H1 (cell line): ENCODE measurements at regions not wholly inside any gene's neighbourhood (a gene's known extent, or its start where the extent isn't known, plus 50 kb on each side); places are given as distances from the start of the nearest gene placed in this dataset.

ENCODE experiments used
- CTCF ChIA-PET: fragments of 300-600 bp; sonication (Branson Sonifier 250); formaldehyde crosslinking; loops from one replicate; lab custom pipeline; 2021; ENCODE audit not compliant: partially characterized antibody; lab: Charles Lee
- POLR2A ChIA-PET: fragments of 300-600 bp; sonication (Branson Sonifier 250); formaldehyde crosslinking; loops from one replicate; lab custom pipeline; 2021; ENCODE audit warnings: inconsistent platforms; ENCODE audit not compliant: partially characterized antibody; lab: Charles Lee
- DNase-seq, 2 experiments: peaks; one replicate each; pipeline versions ENCODE4 v3.0.0 to v3.0.0-alpha.2; 2010 to 2022; ENCODE audit warnings: low spot score in 2 of 2, low read depth in 1 of 2, mixed read lengths in 1 of 2
- FAIRE-seq: peaks from 2 replicates; lab custom pipeline; 2011; peaks lifted over from hg19 to GRCh38; lab: Jason Lieb, UNC
- H2AFZ ChIP-seq: 2 replicates; pipeline ENCODE4 v1.8.1; 2012; ENCODE audit warnings: low read length, inconsistent platforms
- H2AK5ac ChIP-seq: 2 replicates; pipeline ENCODE4 v1.6.1; 2013; ENCODE audit warnings: low read depth, low read length
- H2BK120ac ChIP-seq: replicated peaks from 2 replicates; pipeline ENCODE3; 2013; ENCODE audit warnings: low read depth, low read length, inconsistent platforms
- H2BK12ac ChIP-seq: 2 replicates; pipeline ENCODE4 v1.6.1; 2013; ENCODE audit warnings: low read depth, low read length
- H2BK15ac ChIP-seq: 2 replicates; pipeline ENCODE4 v1.6.1; 2013; ENCODE audit warnings: low read length
- H2BK20ac ChIP-seq: 2 replicates; pipeline ENCODE4 v1.6.1; 2013; ENCODE audit warnings: low read length
- H2BK5ac ChIP-seq: 2 replicates; pipeline ENCODE4 v1.6.1; 2013; ENCODE audit warnings: low read depth, low read length
- H3K14ac ChIP-seq: 2 replicates; pipeline ENCODE4 v1.6.1; 2013; ENCODE audit warnings: inconsistent platforms; ENCODE audit not compliant: insufficient read length
- H3K18ac ChIP-seq: 2 replicates; pipeline ENCODE4 v1.6.1; 2013; ENCODE audit warnings: low read length; ENCODE audit errors: extremely low read depth
- H3K23ac ChIP-seq: 2 replicates; pipeline ENCODE4 v1.6.1; 2013; ENCODE audit warnings: inconsistent platforms; ENCODE audit not compliant: insufficient read length
- H3K23me2 ChIP-seq: 2 replicates; pipeline ENCODE4 v1.6.1; 2013; ENCODE audit warnings: low read depth, low read length
- H3K27ac ChIP-seq: 2 replicates; pipeline ENCODE4 v1.6.1; 2011; ENCODE audit warnings: low read depth, low read length, inconsistent platforms
- H3K27me3 ChIP-seq, 4 experiments: replicated peaks in 1 of 4; 1 replicate in 1 of 4; 2 replicates in 3 of 4; pipeline versions ENCODE4 v1.6.1 to v1.8.1; 2011 to 2013; ENCODE audit warnings: low read length in 3 of 4, mild to moderate bottlenecking in 3 of 4, inconsistent platforms in 2 of 4, mixed read lengths in 2 of 4, moderate library complexity in 1 of 4; ENCODE audit not compliant: control insufficient read depth in 3 of 4, insufficient read depth in 3 of 4; ENCODE audit errors: extremely low read depth in 1 of 4
- H3K36me3 ChIP-seq, 4 experiments: 2 replicates each; pipeline versions ENCODE4 v1.6.1 to v1.8.1; 2011 to 2013; ENCODE audit warnings: mild to moderate bottlenecking in 4 of 4, low read length in 3 of 4, moderate library complexity in 2 of 4, control low read depth in 1 of 4, inconsistent platforms in 1 of 4; ENCODE audit not compliant: insufficient read depth in 4 of 4, control insufficient read depth in 2 of 4
- H3K4ac ChIP-seq: replicated peaks from 2 replicates; pipeline ENCODE3; 2013; ENCODE audit warnings: low read length, low read depth, mixed read lengths, inconsistent platforms; ENCODE audit not compliant: insufficient read length
- H3K4me1 ChIP-seq, 4 experiments: replicated peaks in 1 of 4; 1 replicate in 1 of 4; 2 replicates in 3 of 4; pipeline versions ENCODE4 v1.6.1 to v1.8.1; 2011 to 2013; ENCODE audit warnings: low read length in 3 of 4, inconsistent platforms in 2 of 4, mixed read lengths in 1 of 4; ENCODE audit not compliant: insufficient read depth in 4 of 4, control insufficient read depth in 3 of 4
- H3K4me2 ChIP-seq, 2 experiments: 2 replicates each; pipeline versions ENCODE4 v1.6.1 to v1.8.1; 2011 to 2013; ENCODE audit warnings: low read depth in 2 of 2, low read length in 2 of 2, control low read depth in 1 of 2, inconsistent platforms in 1 of 2, mild to moderate bottlenecking in 1 of 2; ENCODE audit not compliant: insufficient read depth in 1 of 2
- H3K4me3 ChIP-seq, 4 experiments: fragments of 200-600, 300-600 bp in 1 of 4; sonication (generic), shearing (Covaris generic), sonication (Bioruptor Twin) in 1 of 4; 2 replicates each; pipeline versions ENCODE4 v1.5.1 to v1.8.1; 2011 to 2016; ENCODE audit warnings: low read length in 4 of 4, low read depth in 3 of 4, control low read depth in 2 of 4, inconsistent platforms in 2 of 4, mild to moderate bottlenecking in 2 of 4, mixed read lengths in 1 of 4, moderate library complexity in 1 of 4; ENCODE audit not compliant: insufficient read depth in 2 of 4; ENCODE audit errors: extremely low read depth in 1 of 4
- H3K56ac ChIP-seq: replicated peaks from 2 replicates; pipeline ENCODE3; 2013; ENCODE audit warnings: low read depth, mild to moderate bottlenecking, mixed read lengths, low read length, inconsistent platforms; ENCODE audit not compliant: insufficient read length
- H3K79me1 ChIP-seq: 2 replicates; pipeline ENCODE4 v1.6.1; 2013; ENCODE audit warnings: low read depth, low read length, control low read depth
- H3K79me2 ChIP-seq, 2 experiments: 2 replicates each; pipeline versions ENCODE4 v1.6.1 to v1.8.1; 2012 to 2013; ENCODE audit warnings: low read length in 2 of 2, mild to moderate bottlenecking in 2 of 2, inconsistent platforms in 1 of 2; ENCODE audit not compliant: insufficient read depth in 2 of 2, control insufficient read depth in 1 of 2
- H3K9ac ChIP-seq, 4 experiments: replicated peaks in 1 of 4; 1 replicate in 1 of 4; 2 replicates in 3 of 4; pipeline versions ENCODE4 v1.6.1 to v1.8.1; 2011 to 2013; ENCODE audit warnings: low read depth in 3 of 4, low read length in 3 of 4, control low read depth in 2 of 4, mild to moderate bottlenecking in 2 of 4, moderate library complexity in 2 of 4, inconsistent platforms in 1 of 4; ENCODE audit errors: extremely low read depth in 1 of 4
- H3K9me3 ChIP-seq, 2 experiments: 2 replicates each; pipeline versions ENCODE4 v1.6.1 to v1.8.1; 2012 to 2013; ENCODE audit warnings: mild to moderate bottlenecking in 2 of 2, moderate library complexity in 2 of 2, control low read depth in 1 of 2, inconsistent platforms in 1 of 2, low read depth in 1 of 2, low read length in 1 of 2, mixed read lengths in 1 of 2; ENCODE audit not compliant: insufficient read depth in 2 of 2
- H4K20me1 ChIP-seq, 2 experiments: replicated peaks in 1 of 2; 2 replicates each; pipeline versions ENCODE3 to v1.8.1; 2011 to 2013; ENCODE audit warnings: inconsistent platforms in 2 of 2, low read length in 2 of 2, mild to moderate bottlenecking in 1 of 2; ENCODE audit not compliant: insufficient read depth in 2 of 2, control insufficient read depth in 1 of 2
- H4K5ac ChIP-seq: 2 replicates; pipeline ENCODE4 v1.6.1; 2013; ENCODE audit warnings: low read length, low read depth, mixed read lengths, inconsistent platforms; ENCODE audit not compliant: insufficient read length
- H4K8ac ChIP-seq: 2 replicates; pipeline ENCODE4 v1.8.0; 2013; ENCODE audit warnings: mild to moderate bottlenecking, moderate library complexity, low read length, inconsistent platforms; ENCODE audit not compliant: insufficient read depth; ENCODE audit errors: extremely low read depth
- H4K91ac ChIP-seq: replicated peaks from 2 replicates; pipeline ENCODE3; 2013; ENCODE audit warnings: low read length, mixed read lengths, inconsistent platforms; ENCODE audit not compliant: insufficient read length
- GABPA ChIP-seq: IDR thresholded peaks from 2 replicates; pipeline ENCODE4 v1.6.1; 2011; ENCODE audit warnings: mild to moderate bottlenecking, low read length, moderate library complexity, borderline replicate concordance; ENCODE audit not compliant: insufficient read depth
- GTF2F1 ChIP-seq: IDR thresholded peaks from 2 replicates; pipeline ENCODE4 v1.6.1; 2012; ENCODE audit warnings: low read depth, low read length, improper control_type of control experiment, borderline replicate concordance
- KDM1A ChIP-seq: fragments of 200-600, 300-600 bp; sonication (generic); IDR thresholded peaks from 2 replicates; pipeline ENCODE4 v1.7.1; 2016; ENCODE audit warnings: mild to moderate bottlenecking, low read length, borderline replicate concordance
- MAFK ChIP-seq: IDR thresholded peaks from 2 replicates; pipeline ENCODE4 v1.6.1; 2012; ENCODE audit warnings: low read depth, mild to moderate bottlenecking, improper control_type of control experiment, low read length
- PHF8 ChIP-seq: fragments of 200-600 bp; sonication (generic); conservative IDR thresholded peaks from 2 replicates; pipeline ENCODE4 v1.7.1; 2012; ENCODE audit warnings: low read depth, mild to moderate bottlenecking, inconsistent platforms, low read length, moderate library complexity
- POLR2AphosphoS5 ChIP-seq: IDR thresholded peaks from 2 replicates; pipeline ENCODE4 v1.6.1; 2011; ENCODE audit warnings: low read depth, low read length
- RXRA ChIP-seq: IDR thresholded peaks from 2 replicates; pipeline ENCODE4 v1.6.1; 2011; ENCODE audit warnings: low read depth, mild to moderate bottlenecking, low read length, moderate library complexity; ENCODE audit not compliant: insufficient read depth
- TAF7 ChIP-seq: optimal IDR thresholded peaks from 2 replicates; pipeline ENCODE3; 2011; ENCODE audit warnings: low read depth, mild to moderate bottlenecking, inconsistent platforms, low read length, moderate library complexity, borderline replicate concordance
- YY1 ChIP-seq: IDR thresholded peaks from 2 replicates; pipeline ENCODE4 v1.6.1; 2011; ENCODE audit warnings: low read depth, mild to moderate bottlenecking, low read length

DNA sequence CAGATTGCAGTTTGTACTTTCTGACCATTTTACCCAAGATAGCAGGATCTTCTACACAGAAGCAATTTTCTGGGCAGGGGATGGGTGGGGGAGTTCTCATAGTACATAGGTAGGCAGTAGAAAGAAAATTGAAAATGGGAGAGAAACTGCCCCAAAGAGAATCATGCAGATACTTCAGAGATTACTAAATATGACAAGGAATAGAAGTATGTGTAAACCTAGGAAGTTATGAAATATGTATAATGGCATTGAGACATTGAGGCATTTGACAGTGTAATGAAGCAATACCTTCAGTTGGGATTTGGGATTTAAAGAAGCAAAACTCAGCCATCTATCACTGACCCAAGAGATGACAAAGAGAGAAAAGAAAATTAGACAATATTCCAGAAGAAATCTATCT is 233.0 kb downstream of the PTN start:
- CTCF ChIA-PET: interaction anchor here (0.9 kb wide), 1 partner anchor 21 kb away, joined by 3 read pairs; no protein-coding TSS in a partner anchor

More for the DNA sequence above, 233.0 kb downstream of the PTN start:
- Histone ChIP-seq H3K36me3 (no peaks in the 10 kb centered on the region), H3K18ac (no peak overlapping the region), H2AK5ac (no peak overlapping the region), H3K4me3 (no peak overlapping the region), H3K4me2 (no peak overlapping the region), H3K56ac (no peak overlapping the region), H3K79me1 (no peaks in the 10 kb centered on the region), H3K14ac (no peak overlapping the region), H2BK15ac (no peak overlapping the region), H3K4ac (no peak overlapping the region), H2BK5ac (no peak overlapping the region), H2BK120ac (no peak overlapping the region), H4K5ac (no peak overlapping the region), H3K9me3 (no peaks in the 10 kb centered on the region), H4K20me1 (no peaks in the 10 kb centered on the region), H3K23ac (no peak overlapping the region), H3K4me1 (no peaks in the 10 kb centered on the region), H3K79me2 (no peaks in the 10 kb centered on the region), H2BK20ac (no peak overlapping the region), H4K91ac (no peak overlapping the region), H3K27ac (no peak overlapping the region), H3K27me3 (no peaks in the 10 kb centered on the region), H3K9ac (no peak overlapping the region), H2BK12ac (no peak overlapping the region), H3K23me2 (no peaks in the 10 kb centered on the region), H4K8ac (no peak overlapping the region), H2AFZ (no peak overlapping the region)
- POLR2A ChIA-PET: no interaction called here
- no peak for DNase-seq
- no peak for FAIRE-seq
- no peak for TF ChIP-seq GTF2F1
- TF ChIP-seq TAF7: no peak
- TF ChIP-seq MAFK: no peak
- TF ChIP-seq PHF8: no peak
- TF ChIP-seq KDM1A: no peak
- TF ChIP-seq RXRA: no peak
- TF ChIP-seq POLR2AphosphoS5: no peak
- no peak for TF ChIP-seq GABPA
- no peak for TF ChIP-seq YY1
